ENCODE measurements at regions not wholly inside any gene's neighbourhood (a gene's known extent, or its start where the extent isn't known, plus 50 kb on each side); places are given as distances from the start of the nearest gene placed in this dataset.

- TF ChIP-seq CTCF (IDR thresholded peaks at IDR 0.05) (no peak), POLR2A (IDR thresholded peaks at IDR 0.05) (no peak)
Measured at GRCh38 chr22:27193636-27194035, 536.2 kb downstream of the MIAT start.

All from vagina (tissue), 2 donors.